ENCODE measurements at regions not wholly inside any gene's neighbourhood (a gene's known extent, or its start where the extent isn't known, plus 50 kb on each side); places are given as distances from the start of the nearest gene placed in this dataset.
"Not testable (repeated sequence)": the region's sequence is repeated elsewhere in the genome, so short reads cannot be mapped to it uniquely, and the experiment has no call there.

- Histone ChIP-seq H3K4me1 (ENCODE audit: insufficient read depth, low read length) (no peaks in the 10 kb centered on the region), H3K9ac (ENCODE audit: low read length) (no peak overlapping the region), H3K4me3 (ENCODE audit: low read depth in 1 of 2, low read length in 2 of 2) (no peak overlapping the region), H3K36me3 (ENCODE audit: insufficient read depth, low read length) (no peaks in the 10 kb centered on the region), H3K9me3 (ENCODE audit: low read length) (no peaks in the 10 kb centered on the region), H3K27ac (ENCODE audit: low read depth, low read length) (no peak overlapping the region), H3K27me3 (ENCODE audit: control insufficient read depth in 1 of 2, insufficient read depth in 2 of 2, low read length in 2 of 2) (no peaks in the 10 kb centered on the region)
Measured at GRCh38 chr3:162568706-162569105, 1072.1 kb downstream of the OTOL1 start.

GRCh38 chr3:162569314-162569713 is 1072.7 kb downstream of the OTOL1 start:
- Histone ChIP-seq H3K9me3 (ENCODE audit: low read length) (no peaks in the 10 kb centered on the region), H3K36me3 (ENCODE audit: insufficient read depth, low read length) (no peaks in the 10 kb centered on the region), H3K4me1 (ENCODE audit: insufficient read depth, low read length) (no peaks in the 10 kb centered on the region), H3K9ac (ENCODE audit: low read length) (no peak overlapping the region), H3K27me3 (ENCODE audit: control insufficient read depth in 1 of 2, insufficient read depth in 2 of 2, low read length in 2 of 2) (no peaks in the 10 kb centered on the region), H3K27ac (ENCODE audit: low read depth, low read length) (no peak overlapping the region), H3K4me3 (ENCODE audit: low read depth in 1 of 2, low read length in 2 of 2) (no peak overlapping the region)

- no peak overlapping the region for H3K27ac ChIP-seq (ENCODE audit: low read depth, low read length)
- no peaks in the 10 kb centered on the region for H3K27me3 ChIP-seq (ENCODE audit: control insufficient read depth in 1 of 2, insufficient read depth in 2 of 2, low read length in 2 of 2)
- H3K4me3 ChIP-seq (ENCODE audit: low read depth in 1 of 2, low read length in 2 of 2) = no peak overlapping the region
- no peak overlapping the region for H3K9ac ChIP-seq (ENCODE audit: low read length)
- no peaks in the 10 kb centered on the region for H3K9me3 ChIP-seq (ENCODE audit: low read length)
- no peaks in the 10 kb centered on the region for H3K4me1 ChIP-seq (ENCODE audit: insufficient read depth, low read length)
- H3K36me3 ChIP-seq (ENCODE audit: insufficient read depth, low read length) = no peaks in the 10 kb centered on the region
Measured at GRCh38 chr3:162584986-162585385, 1088.4 kb downstream of the OTOL1 start.

GRCh38 chr3:162586591-162586990 is 1090.0 kb downstream of the OTOL1 start:
- H3K4me1 ChIP-seq (ENCODE audit: insufficient read depth, low read length) = no peaks in the 10 kb centered on the region
- no peaks in the 10 kb centered on the region for H3K27me3 ChIP-seq (ENCODE audit: control insufficient read depth in 1 of 2, insufficient read depth in 2 of 2, low read length in 2 of 2)
- H3K9ac ChIP-seq (ENCODE audit: low read length) = no peak overlapping the region
- no peak overlapping the region for H3K27ac ChIP-seq (ENCODE audit: low read depth, low read length)
- H3K9me3 ChIP-seq (ENCODE audit: low read length) = no peaks in the 10 kb centered on the region
- no peak overlapping the region for H3K4me3 ChIP-seq (ENCODE audit: low read depth in 1 of 2, low read length in 2 of 2)
- no peaks in the 10 kb centered on the region for H3K36me3 ChIP-seq (ENCODE audit: insufficient read depth, low read length)

- Histone ChIP-seq H3K4me3 (ENCODE audit: low read depth in 1 of 2, low read length in 2 of 2) (no peak overlapping the region), H3K9me3 (ENCODE audit: low read length) (no peaks in the 10 kb centered on the region), H3K9ac (ENCODE audit: low read length) (no peak overlapping the region), H3K27me3 (ENCODE audit: control insufficient read depth in 1 of 2, insufficient read depth in 2 of 2, low read length in 2 of 2) (no peaks in the 10 kb centered on the region), H3K4me1 (ENCODE audit: insufficient read depth, low read length) (no peaks in the 10 kb centered on the region), H3K27ac (ENCODE audit: low read depth, low read length) (no peak overlapping the region), H3K36me3 (ENCODE audit: insufficient read depth, low read length) (no peaks in the 10 kb centered on the region)
Measured at GRCh38 chr3:162597226-162597625, 1100.6 kb downstream of the OTOL1 start.

- H3K4me3 ChIP-seq (ENCODE audit: low read depth in 1 of 2, low read length in 2 of 2); H3K36me3 ChIP-seq (ENCODE audit: insufficient read depth, low read length); H3K4me1 ChIP-seq (ENCODE audit: insufficient read depth, low read length); H3K9me3 ChIP-seq (ENCODE audit: low read length); H3K27ac ChIP-seq (ENCODE audit: low read depth, low read length); H3K27me3 ChIP-seq (ENCODE audit: control insufficient read depth in 1 of 2, insufficient read depth in 2 of 2, low read length in 2 of 2); H3K9ac ChIP-seq (ENCODE audit: low read length): not testable (repeated sequence)
Measured at GRCh38 chr3:162598500-162598899, 1101.9 kb downstream of the OTOL1 start.

- not testable (repeated sequence) for H3K27me3 ChIP-seq (ENCODE audit: control insufficient read depth in 1 of 2, insufficient read depth in 2 of 2, low read length in 2 of 2); H3K9me3 ChIP-seq (ENCODE audit: low read length); H3K4me1 ChIP-seq (ENCODE audit: insufficient read depth, low read length); H3K27ac ChIP-seq (ENCODE audit: low read depth, low read length); H3K9ac ChIP-seq (ENCODE audit: low read length); H3K4me3 ChIP-seq (ENCODE audit: low read depth in 1 of 2, low read length in 2 of 2); H3K36me3 ChIP-seq (ENCODE audit: insufficient read depth, low read length)
Measured at GRCh38 chr3:162599742-162600141, 1103.1 kb downstream of the OTOL1 start.

GRCh38 chr3:162601101-162601670 is 1104.6 kb downstream of the OTOL1 start:
- H3K27me3 ChIP-seq (ENCODE audit: control insufficient read depth in 1 of 2, insufficient read depth in 2 of 2, low read length in 2 of 2) = no peaks in the 10 kb centered on the region
- H3K4me1 ChIP-seq (ENCODE audit: insufficient read depth, low read length) = no peaks in the 10 kb centered on the region
- H3K4me3 ChIP-seq (ENCODE audit: low read depth in 1 of 2, low read length in 2 of 2) = no peak overlapping the region
- no peaks in the 10 kb centered on the region for H3K36me3 ChIP-seq (ENCODE audit: insufficient read depth, low read length)
- no peak overlapping the region for H3K27ac ChIP-seq (ENCODE audit: low read depth, low read length)
- no peak overlapping the region for H3K9ac ChIP-seq (ENCODE audit: low read length)
- H3K9me3 ChIP-seq (ENCODE audit: low read length) = no peaks in the 10 kb centered on the region

GRCh38 chr3:162602619-162603018 is 1106.0 kb downstream of the OTOL1 start:
- Histone ChIP-seq H3K27me3 (ENCODE audit: control insufficient read depth in 1 of 2, insufficient read depth in 2 of 2, low read length in 2 of 2) (no peaks in the 10 kb centered on the region), H3K36me3 (ENCODE audit: insufficient read depth, low read length) (no peaks in the 10 kb centered on the region), H3K9me3 (ENCODE audit: low read length) (no peaks in the 10 kb centered on the region), H3K4me1 (ENCODE audit: insufficient read depth, low read length) (no peaks in the 10 kb centered on the region), H3K4me3 (ENCODE audit: low read depth in 1 of 2, low read length in 2 of 2) (no peak overlapping the region), H3K27ac (ENCODE audit: low read depth, low read length) (no peak overlapping the region), H3K9ac (ENCODE audit: low read length) (no peak overlapping the region)

- no peak overlapping the region for H3K27ac ChIP-seq (ENCODE audit: low read depth, low read length)
- no peaks in the 10 kb centered on the region for H3K36me3 ChIP-seq (ENCODE audit: insufficient read depth, low read length)
- H3K4me3 ChIP-seq (ENCODE audit: low read depth in 1 of 2, low read length in 2 of 2) = no peak overlapping the region
Measured at GRCh38 chr3:162605651-162606204, 1109.1 kb downstream of the OTOL1 start.

GRCh38 chr3:162610261-162610660 is 1113.7 kb downstream of the OTOL1 start:
- H3K27me3 ChIP-seq (ENCODE audit: control insufficient read depth in 1 of 2, insufficient read depth in 2 of 2, low read length in 2 of 2) = no peaks in the 10 kb centered on the region
- H3K27ac ChIP-seq (ENCODE audit: low read depth, low read length) = no peak overlapping the region
- no peak overlapping the region for H3K9ac ChIP-seq (ENCODE audit: low read length)
- no peaks in the 10 kb centered on the region for H3K36me3 ChIP-seq (ENCODE audit: insufficient read depth, low read length)
- no peaks in the 10 kb centered on the region for H3K9me3 ChIP-seq (ENCODE audit: low read length)
- no peak overlapping the region for H3K4me3 ChIP-seq (ENCODE audit: low read depth in 1 of 2, low read length in 2 of 2)
- no peaks in the 10 kb centered on the region for H3K4me1 ChIP-seq (ENCODE audit: insufficient read depth, low read length)

More at GRCh38 chr3:162605651-162606204, 1109.1 kb downstream of the OTOL1 start:
- no peak overlapping the region for H3K9ac ChIP-seq (ENCODE audit: low read length)
- no peaks in the 10 kb centered on the region for H3K9me3 ChIP-seq (ENCODE audit: low read length)
- no peaks in the 10 kb centered on the region for H3K4me1 ChIP-seq (ENCODE audit: insufficient read depth, low read length)
- no peaks in the 10 kb centered on the region for H3K27me3 ChIP-seq (ENCODE audit: control insufficient read depth in 1 of 2, insufficient read depth in 2 of 2, low read length in 2 of 2)

GRCh38 chr3:162612991-162613390 is 1116.4 kb downstream of the OTOL1 start:
- Histone ChIP-seq H3K36me3 (ENCODE audit: insufficient read depth, low read length) (no peaks in the 10 kb centered on the region), H3K9ac (ENCODE audit: low read length) (no peak overlapping the region), H3K4me1 (ENCODE audit: insufficient read depth, low read length) (no peaks in the 10 kb centered on the region), H3K9me3 (ENCODE audit: low read length) (no peaks in the 10 kb centered on the region), H3K4me3 (ENCODE audit: low read depth in 1 of 2, low read length in 2 of 2) (no peak overlapping the region), H3K27ac (ENCODE audit: low read depth, low read length) (no peak overlapping the region), H3K27me3 (ENCODE audit: control insufficient read depth in 1 of 2, insufficient read depth in 2 of 2, low read length in 2 of 2) (no peaks in the 10 kb centered on the region)

Data from muscle layer of colon (tissue), 2 donors.